Osteocyte (in vitro differentiated cells): ENCODE measurements at regions not wholly inside any gene's neighbourhood (a gene's known extent, or its start where the extent isn't known, plus 50 kb on each side); places are given as distances from the start of the nearest gene placed in this dataset.
A peak's percentile ranks its signal among the peaks of the same experiment; 100 is the strongest.

ENCODE experiments used
- DNase-seq: peaks from one replicate; pipeline ENCODE4 v3.0.0; 2021; ENCODE audit warnings: mixed read lengths; ENCODE audit not compliant: unreplicated experiment; ENCODE audit errors: extremely low spot score
- H3K27ac Mint-ChIP-seq: one replicate; pipeline ENCODE4 v1.8.0; 2021; ENCODE audit warnings: mild to moderate bottlenecking, mixed read lengths; ENCODE audit not compliant: unreplicated experiment
- H3K27me3 Mint-ChIP-seq: one replicate; pipeline ENCODE4 v1.8.0; 2021; ENCODE audit warnings: mixed read lengths; ENCODE audit not compliant: unreplicated experiment
- H3K36me3 Mint-ChIP-seq: one replicate; pipeline ENCODE4 v1.8.0; 2021; ENCODE audit warnings: mixed read lengths; ENCODE audit not compliant: unreplicated experiment
- H3K4me1 Mint-ChIP-seq: one replicate; pipeline ENCODE4 v1.8.0; 2021; ENCODE audit warnings: mixed read lengths; ENCODE audit not compliant: unreplicated experiment
- H3K4me3 Mint-ChIP-seq: one replicate; pipeline ENCODE4 v1.8.0; 2021; ENCODE audit warnings: mild to moderate bottlenecking, moderate library complexity, mixed read lengths; ENCODE audit not compliant: unreplicated experiment
- H3K9me3 Mint-ChIP-seq: one replicate; pipeline ENCODE4 v1.8.0; 2021; ENCODE audit warnings: mixed read lengths; ENCODE audit not compliant: unreplicated experiment
- CTCF ChIP-seq: fragments of 200-600 bp; sonication (generic); IDR thresholded peaks from 2 replicates; pipeline ENCODE4 v1.5.0; 2021; ENCODE audit warnings: antibody characterized with exemption, mild to moderate bottlenecking, moderate library complexity

DNA sequence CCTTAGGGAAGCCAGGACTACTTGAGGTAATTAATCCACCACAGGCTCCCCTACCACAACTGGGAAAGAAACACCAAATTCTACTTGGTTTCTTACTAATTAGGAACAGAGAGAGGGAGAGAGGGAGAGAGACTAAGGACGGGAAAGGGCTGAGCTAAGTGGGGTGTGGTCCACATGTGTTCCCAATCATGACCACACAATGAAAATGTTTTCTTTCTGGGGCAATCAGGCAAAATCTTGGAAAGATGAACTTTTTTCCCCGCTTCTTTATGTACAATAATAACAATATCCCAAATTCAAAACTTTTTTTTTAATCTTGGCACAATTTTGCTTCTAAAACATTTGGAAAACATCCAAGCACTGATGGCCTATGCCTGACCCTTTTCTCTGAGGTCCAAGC is 734.4 kb downstream of the MAFB start:
- DNase-seq = no peak
- Mint-ChIP-seq H3K27ac (peak overlapping the region; percentile 12), H3K9me3 (no peaks in the 10 kb centered on the region)

GRCh38 chr20:39946931-39947330 is 742.1 kb downstream of the MAFB start:
- Mint-ChIP-seq H3K27ac (peak overlapping the region; percentile 73), H3K9me3 (no peaks in the 10 kb centered on the region), H3K4me3 (no peak overlapping the region), H3K27me3 (peaks cover under 1% of the 10 kb centered on the region), H3K36me3 (no peaks in the 10 kb centered on the region), H3K4me1 (peaks cover 33% of the 10 kb centered on the region)
- DNase-seq = no peak
- no peak for TF ChIP-seq CTCF

More for the DNA sequence above, 734.4 kb downstream of the MAFB start:
- Mint-ChIP-seq H3K4me3 (no peak overlapping the region), H3K36me3 (peaks cover 4% of the 10 kb centered on the region), H3K4me1 (peaks cover 33% of the 10 kb centered on the region), H3K27me3 (peaks cover 4% of the 10 kb centered on the region)
- TF ChIP-seq CTCF = no peak

GRCh38 chr20:39946053-39946810 is 742.8 kb downstream of the MAFB start:
- Mint-ChIP-seq H3K4me3 (no peak overlapping the region), H3K36me3 (no peaks in the 10 kb centered on the region), H3K9me3 (no peaks in the 10 kb centered on the region), H3K27me3 (no peaks in the 10 kb centered on the region), H3K4me1 (peaks cover 35% of the 10 kb centered on the region), H3K27ac (peak overlapping the region; percentile 73)
- TF ChIP-seq CTCF = no peak
- DNase-seq = no peak

- Mint-ChIP-seq H3K27ac (no peak overlapping the region), H3K4me1 (peaks cover 38% of the 10 kb centered on the region), H3K36me3 (no peaks in the 10 kb centered on the region), H3K27me3 (no peaks in the 10 kb centered on the region), H3K4me3 (no peak overlapping the region), H3K9me3 (no peaks in the 10 kb centered on the region)
- TF ChIP-seq CTCF = no peak
- no peak for DNase-seq
Measured at GRCh38 chr20:39944861-39945260, 744.2 kb downstream of the MAFB start.

- no peak for TF ChIP-seq CTCF
- Mint-ChIP-seq H3K4me1 (peaks cover 45% of the 10 kb centered on the region), H3K27me3 (no peaks in the 10 kb centered on the region), H3K27ac (no peak overlapping the region), H3K4me3 (no peak overlapping the region), H3K36me3 (no peaks in the 10 kb centered on the region), H3K9me3 (no peaks in the 10 kb centered on the region)
- DNase-seq = no peak
Measured at GRCh38 chr20:39943336-39943735, 745.7 kb downstream of the MAFB start.
